Activated T-helper 1 cell treated with anti-CD3 and anti-CD28 coated beads, Interleukin-2, amount 50 U/mL, for 16 hours (primary cell): ENCODE measurements at regions not wholly inside any gene's neighbourhood (a gene's known extent, or its start where the extent isn't known, plus 50 kb on each side); places are given as distances from the start of the nearest gene placed in this dataset.

Source experiments
- DNase-seq, 2 donors: peaks; one replicate each; pipeline ENCODE4 v3.0.0-alpha.2; 2020; ENCODE audit warnings: low read depth in 1 of 2, low spot score in 1 of 2

- no peak for DNase-seq
These were observed 752.9 kb upstream of the HS6ST1 start for GRCh38 chr2:129071531-129071930.

DNA sequence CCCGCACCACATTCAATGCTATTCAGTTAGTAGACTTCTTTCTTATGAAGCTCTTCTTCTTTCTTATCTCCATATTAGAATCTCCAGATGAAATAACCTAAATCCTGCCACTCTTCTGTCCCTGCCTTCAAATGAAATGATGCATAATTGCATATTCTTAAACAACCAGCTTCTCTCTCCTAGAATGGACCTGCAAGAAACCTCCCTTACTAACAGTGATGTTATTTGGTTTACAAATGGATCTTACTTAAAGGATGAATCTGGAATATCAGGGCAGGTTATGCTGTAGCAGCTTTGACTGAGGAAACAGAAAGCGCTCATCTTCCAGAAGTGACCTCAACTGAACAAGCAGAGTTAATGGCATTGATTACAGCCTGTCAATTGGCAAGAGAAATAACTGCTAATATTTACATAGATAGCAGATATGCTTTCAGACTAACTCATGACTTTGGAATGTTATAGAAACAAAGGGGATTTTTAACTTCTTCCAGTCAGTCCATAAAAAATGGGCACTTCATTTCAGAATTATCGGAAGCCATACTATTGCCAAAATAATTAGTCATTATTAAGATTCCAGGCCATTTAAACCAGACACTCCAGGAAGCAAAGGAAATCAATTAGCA lies 755.7 kb upstream of the HS6ST1 start:
- no peak for DNase-seq

GRCh38 chr2:129078548-129078947 lies 759.9 kb upstream of the HS6ST1 start:
- no peak for DNase-seq

- no peak for DNase-seq
These were observed 762.2 kb upstream of the HS6ST1 start for GRCh38 chr2:129080715-129081476.

GRCh38 chr2:129085386-129085785 lies 766.7 kb upstream of the HS6ST1 start:
- no peak for DNase-seq

GRCh38 chr2:129087133-129087813 lies 768.6 kb upstream of the HS6ST1 start:
- DNase-seq, result no peak

- DNase-seq, result no peak
These were observed 773.0 kb upstream of the HS6ST1 start for GRCh38 chr2:129091620-129092019.

DNA sequence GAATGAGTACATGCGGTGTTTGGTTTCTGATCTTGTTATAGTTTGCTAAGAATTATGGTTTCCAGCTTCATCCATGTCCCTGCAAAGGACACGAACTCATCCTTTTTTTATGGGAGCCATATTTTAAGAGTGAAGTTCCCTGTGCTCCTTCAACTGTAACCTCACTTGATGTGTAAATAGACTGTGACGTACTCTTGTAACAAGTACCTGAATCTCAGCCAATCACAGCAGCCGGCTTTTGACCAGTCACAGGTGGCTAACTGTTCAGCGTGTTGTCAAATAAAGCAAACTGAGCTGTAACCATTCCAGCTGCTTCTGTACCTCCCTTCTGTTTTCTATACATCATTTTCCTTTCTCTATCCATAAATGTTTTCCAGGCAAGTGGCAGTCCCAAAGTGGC lies 774.3 kb upstream of the HS6ST1 start:
- no peak for DNase-seq

DNA sequence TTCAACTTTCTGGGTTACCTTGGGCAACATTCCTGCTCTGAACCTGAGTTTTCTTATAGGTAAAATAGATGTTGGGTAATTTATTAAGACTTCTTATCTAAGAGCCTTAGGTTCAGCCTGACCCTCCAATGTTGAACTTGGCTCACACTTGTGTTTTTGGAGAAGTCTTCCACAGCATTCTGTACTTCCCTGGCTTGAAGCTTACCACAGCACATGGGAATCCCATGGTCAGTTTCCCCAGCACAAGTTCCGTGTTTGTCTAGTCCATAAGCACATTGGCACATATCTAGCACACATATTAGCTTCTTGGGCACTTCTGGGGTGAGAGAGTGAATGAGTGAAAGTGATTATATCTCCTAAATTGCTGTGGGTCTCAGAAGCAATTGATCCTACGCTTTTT lies 782.5 kb upstream of the HS6ST1 start:
- DNase-seq, result no peak

DNA sequence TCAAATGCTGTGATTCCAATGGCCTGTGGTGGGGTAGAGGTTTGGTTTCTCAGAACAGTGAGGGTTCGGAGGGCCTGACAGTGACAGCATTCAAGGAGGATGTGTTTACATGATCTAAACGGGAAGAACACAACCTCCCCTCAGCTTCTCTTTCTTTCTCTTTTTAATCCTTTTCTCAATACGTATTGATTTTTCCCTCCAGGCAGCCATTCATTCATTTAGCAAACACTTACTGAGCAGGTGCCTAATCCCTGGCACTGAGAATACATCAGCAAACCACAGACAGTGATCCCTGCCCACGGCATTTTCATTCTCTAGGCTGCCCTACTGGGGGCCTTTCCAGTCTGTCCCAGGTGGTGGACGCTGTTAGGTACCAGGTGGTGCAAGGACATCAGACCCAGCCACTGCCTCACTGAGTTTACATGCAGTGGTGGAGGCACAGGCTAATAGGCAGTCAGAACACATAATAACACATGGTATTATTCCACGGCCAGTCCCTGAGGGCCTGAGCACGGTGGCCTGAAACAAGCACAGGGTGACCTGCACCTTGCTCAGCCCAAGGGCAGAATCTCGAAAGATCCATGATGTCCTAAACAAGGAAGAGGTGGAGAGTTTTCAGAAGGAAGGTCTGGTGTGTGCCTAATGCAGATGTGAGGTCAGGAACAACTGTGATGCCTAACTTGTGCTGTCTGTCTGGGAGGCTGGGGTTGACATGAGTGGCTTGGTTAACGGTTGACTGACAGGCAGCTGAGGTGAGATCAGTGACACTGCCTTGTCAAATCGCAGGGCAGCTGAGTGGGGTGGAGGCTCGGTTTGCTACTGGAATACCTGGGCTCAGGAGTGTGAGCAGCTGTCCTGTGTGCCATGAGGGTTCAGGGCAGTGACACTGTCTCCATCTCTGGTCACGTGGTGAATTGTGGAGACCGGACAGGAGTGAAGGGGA lies 785.5 kb upstream of the HS6ST1 start:
- no peak for DNase-seq

- no peak for DNase-seq
These were observed 793.5 kb upstream of the HS6ST1 start for GRCh38 chr2:129112181-129112580.

DNA sequence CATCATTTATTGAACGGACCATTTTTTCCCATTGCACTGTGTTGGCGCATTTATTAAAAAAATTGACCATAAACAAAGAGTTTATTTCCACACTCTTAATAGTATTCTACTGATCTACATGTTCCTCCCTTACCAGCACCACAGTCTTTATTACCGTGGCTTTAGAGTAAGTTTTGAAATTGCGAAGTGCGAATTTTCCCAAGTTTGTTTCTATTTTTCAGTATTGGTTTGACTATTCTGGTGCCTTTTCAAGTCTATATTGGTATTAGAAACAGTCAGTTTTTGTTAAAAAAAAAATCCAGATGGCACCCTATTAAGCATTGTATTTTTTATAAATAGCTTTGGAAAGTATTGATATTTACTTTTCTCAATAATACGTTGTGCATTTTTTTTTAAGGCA lies 795.1 kb upstream of the HS6ST1 start:
- no peak for DNase-seq

DNA sequence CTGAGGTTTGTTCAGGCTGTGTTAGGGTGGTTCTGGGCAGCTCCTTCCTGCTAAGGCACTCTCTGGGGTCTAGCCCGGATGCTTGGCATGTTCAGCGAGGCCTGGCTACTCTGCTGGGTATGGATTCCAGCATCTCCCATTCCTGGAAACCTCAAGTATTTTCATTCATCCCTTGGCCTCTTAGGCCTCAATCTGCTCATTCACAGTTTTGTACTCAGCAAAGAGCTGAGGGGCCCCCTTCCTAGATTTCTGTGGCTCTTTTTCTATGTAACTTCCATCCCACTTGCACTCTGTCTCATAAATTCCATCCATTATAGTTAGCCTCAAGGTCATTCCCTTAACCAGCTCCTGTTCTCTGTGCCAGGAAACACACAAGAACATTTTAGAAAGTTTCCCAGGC lies 798.8 kb upstream of the HS6ST1 start:
- DNase-seq, result no peak

GRCh38 chr2:129118296-129118695 lies 799.6 kb upstream of the HS6ST1 start:
- no peak for DNase-seq

GRCh38 chr2:129129087-129129486 lies 810.4 kb upstream of the HS6ST1 start:
- DNase-seq, result no peak

DNA sequence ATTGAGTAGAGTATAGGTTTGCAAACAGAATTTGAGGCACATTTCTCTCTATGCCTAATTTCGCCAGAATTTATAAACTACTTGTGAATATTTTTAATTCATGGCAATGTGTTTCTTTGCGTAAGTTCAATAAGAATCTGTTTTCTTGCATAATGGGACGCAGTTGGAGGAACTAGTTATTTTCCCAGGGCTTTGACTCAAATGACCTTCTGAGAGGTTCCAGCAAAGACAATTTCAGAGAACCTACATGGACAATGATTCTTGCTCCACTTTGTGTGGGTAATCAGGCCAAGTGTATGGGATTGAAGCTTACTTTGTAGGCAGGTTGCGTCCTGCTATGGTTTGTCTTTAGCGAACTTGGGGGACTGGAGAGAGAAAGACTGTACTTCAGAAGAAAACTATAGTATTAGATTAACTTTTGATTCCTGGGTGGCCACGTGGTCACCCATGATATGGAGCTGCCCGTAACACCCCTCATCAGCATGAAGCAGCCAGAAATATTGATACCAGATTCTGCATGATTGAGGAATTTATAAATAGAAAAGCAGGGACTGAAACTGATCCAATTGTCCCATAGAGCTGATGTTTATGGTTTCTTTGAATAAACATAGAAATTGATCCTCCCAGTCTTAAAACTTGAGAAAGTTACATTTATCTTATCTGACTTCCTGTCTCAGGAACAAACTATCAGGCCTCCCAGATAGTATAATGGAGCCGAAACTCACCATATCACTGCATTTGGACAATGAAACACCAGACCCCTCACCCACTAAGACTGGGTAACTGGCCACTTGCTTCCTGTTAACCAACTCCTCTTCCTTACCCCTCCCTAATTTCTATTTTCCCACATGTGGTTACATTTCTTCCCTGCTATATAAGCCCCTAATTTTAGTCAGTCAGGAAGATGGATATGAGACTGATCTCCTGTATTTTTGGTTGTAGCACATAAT lies 815.3 kb upstream of the HS6ST1 start:
- DNase-seq, result no peak

DNA sequence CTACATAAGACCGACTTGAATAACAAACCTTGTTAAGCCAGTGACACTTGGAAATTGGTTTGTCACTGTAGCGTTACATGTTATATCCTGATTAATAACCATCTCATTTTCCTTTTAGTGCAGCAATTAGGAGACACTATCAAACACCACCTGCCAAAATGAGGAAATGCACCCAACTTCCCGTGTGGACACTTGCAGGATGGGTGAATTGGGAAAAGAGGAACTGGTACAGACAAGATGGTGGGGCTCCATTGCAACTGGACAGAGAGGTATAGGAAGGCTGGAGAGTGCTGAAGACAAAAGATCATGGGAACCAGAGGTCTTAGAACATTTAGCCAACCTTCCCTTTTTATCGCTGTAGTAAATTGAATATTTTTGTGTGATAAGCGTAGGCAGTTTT lies 816.3 kb upstream of the HS6ST1 start:
- no peak for DNase-seq

- DNase-seq, result no peak
These were observed 820.7 kb upstream of the HS6ST1 start for GRCh38 chr2:129139380-129139779.

DNA sequence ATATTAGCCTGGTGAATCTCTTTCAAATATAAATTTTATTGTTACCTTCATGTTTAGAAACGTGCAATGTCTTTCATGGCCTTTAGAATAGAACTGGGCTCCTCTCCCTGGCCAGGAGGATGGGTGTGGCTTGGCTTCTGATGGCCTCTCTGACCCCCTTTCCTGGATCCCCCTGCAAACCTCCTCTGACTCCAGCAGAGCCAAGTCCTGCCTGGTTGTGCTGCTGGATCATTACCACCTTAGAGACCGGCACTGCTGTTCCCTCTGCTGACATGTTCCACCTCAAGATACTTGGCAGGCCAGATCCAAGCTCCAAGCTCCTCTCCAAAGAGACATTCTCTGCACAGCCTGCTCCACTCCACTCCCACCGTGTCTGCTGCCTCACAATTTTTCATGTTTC lies 823.8 kb upstream of the HS6ST1 start:
- no peak for DNase-seq

GRCh38 chr2:129144082-129144791 lies 825.6 kb upstream of the HS6ST1 start:
- DNase-seq, result no peak
